Skin of body (tissue), 1 donor: ENCODE measurements at regions not wholly inside any gene's neighbourhood (a gene's known extent, or its start where the extent isn't known, plus 50 kb on each side); places are given as distances from the start of the nearest gene placed in this dataset.

ENCODE experiments used
- DNase-seq: peaks from one replicate; lab custom pipeline; 2025; lab: John Stamatoyannopoulos, UW

- DNase-seq = peak; percentile 89
These were observed 603.7 kb upstream of the CFAP20DC start for GRCh38 chr3:59653405-59654122.

DNA sequence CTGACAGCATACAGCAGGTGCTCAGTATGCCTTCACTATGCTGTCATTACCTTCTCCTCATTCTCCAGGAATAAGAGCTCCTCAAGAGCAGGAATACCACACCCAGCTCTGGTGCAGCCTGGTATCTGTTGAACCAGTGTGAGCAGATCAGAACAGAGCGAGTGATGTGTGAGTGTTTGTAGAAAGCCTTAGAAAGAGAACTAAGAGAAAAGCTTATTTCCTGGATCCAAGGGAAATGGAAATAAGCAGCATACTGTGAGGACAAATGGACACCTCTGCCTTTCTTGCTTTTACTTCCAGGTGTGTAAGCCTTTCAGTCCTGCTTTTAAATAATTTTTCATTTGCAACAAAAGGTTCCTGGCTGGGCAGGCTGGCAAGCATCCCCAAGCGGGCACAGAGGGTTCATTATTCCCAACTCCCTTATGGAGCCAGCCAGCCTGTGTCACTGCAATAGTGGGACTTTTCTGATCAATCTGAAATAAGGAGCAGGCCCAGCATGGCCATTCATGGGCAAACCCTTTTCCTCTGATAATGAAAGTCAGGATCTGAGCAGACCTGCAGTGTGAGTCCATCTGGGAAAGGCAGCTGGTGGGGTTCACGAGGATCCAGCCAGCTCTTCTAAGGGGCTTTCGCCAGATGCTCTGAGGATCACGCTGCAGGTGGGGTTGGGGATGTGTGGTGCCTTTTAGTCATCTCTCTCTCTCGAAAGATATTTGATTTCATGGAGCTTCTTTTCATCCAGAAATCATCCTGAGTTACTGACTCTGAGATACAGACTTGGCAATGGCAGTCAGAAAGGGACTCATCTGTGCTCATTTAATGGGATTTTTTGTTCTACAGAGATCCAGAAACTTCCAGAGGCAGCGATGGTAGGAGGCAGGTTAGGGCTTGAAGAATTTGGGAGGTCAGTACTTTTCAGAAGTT is 594.9 kb upstream of the CFAP20DC start:
- DNase-seq = no peak

GRCh38 chr3:59641169-59641899 is 591.5 kb upstream of the CFAP20DC start:
- DNase-seq = peak; percentile 52

GRCh38 chr3:59632760-59633573 is 583.1 kb upstream of the CFAP20DC start:
- DNase-seq = peak; percentile 89

- DNase-seq = no peak
These were observed 581.7 kb upstream of the CFAP20DC start for GRCh38 chr3:59631482-59631881.

DNA sequence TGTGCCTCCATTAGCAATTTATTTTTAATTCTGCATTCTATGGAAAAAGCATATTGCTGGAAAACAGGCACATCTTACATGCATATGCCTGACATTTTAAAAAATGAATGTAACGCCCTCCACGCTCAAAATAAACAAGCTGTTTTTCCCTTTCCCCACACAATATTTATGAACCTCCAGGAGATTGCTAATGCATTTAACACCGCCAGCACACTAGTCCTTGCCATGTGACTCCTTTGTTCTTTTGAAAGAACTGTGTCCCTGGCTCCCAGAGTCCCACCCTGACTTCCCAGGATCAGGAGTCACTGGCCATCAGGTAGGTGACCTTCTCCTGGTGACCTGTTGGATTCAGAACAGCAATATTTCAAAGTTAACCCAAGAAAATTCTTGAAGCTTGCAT is 571.2 kb upstream of the CFAP20DC start:
- no peak for DNase-seq

DNA sequence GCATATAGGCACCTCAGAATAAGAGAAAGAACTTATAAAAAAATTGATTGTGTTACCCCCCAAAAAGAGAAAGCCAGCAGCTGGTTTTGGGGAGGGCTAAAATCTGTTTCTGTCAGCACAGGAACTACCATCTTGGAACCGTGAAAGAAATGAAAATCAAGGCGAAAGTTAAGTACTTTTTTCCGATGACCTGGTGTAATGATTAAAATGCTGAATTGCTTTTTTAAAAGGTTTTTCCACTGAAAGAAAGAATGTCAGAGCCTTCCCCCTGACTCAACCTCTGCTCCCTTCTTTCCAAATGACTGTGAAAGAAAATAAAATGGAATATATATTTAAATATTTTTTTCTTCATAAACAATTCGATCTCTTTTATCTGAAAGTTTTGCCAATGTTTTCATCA is 570.5 kb upstream of the CFAP20DC start:
- no peak for DNase-seq

GRCh38 chr3:59612444-59612715 is 562.6 kb upstream of the CFAP20DC start:
- DNase-seq = no peak

DNA sequence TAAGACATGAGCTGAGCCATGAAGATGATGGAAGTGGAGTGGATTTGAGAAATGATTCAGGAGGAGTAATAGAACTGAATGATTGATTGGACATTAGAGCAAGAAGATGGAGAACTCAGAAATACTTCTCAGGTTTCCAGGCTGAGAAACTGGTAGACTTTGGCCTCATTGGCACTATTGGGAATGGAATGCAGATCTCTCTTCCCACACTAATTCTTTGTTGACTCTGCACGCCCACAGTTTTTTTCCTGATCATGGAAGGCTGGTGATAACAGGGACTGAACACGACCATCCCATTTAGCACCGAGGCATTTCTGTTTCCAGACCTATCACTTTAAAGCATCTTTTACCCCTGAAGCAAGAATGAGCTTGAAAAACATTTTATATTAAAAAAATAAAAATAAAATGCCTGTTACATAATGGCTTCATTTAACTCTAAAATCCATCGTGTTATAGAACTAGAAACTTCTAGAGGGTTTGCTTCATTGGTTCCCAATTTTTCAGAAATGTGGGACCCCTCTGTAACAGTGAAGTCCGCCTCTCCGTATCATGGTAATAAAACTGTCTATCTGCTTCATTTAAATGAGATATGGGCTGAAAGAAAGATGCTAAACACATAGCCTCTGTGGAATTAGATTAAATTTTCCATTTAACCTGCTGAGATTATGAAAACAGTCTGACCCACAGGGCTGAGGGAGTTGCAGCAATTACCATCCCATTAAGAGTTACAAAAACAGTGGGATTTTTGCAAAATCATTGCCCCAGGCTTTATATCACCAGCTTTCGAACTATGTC is 562.0 kb upstream of the CFAP20DC start:
- no peak for DNase-seq

- DNase-seq = peak; percentile 47
These were observed 560.0 kb upstream of the CFAP20DC start for GRCh38 chr3:59609657-59610348.

DNA sequence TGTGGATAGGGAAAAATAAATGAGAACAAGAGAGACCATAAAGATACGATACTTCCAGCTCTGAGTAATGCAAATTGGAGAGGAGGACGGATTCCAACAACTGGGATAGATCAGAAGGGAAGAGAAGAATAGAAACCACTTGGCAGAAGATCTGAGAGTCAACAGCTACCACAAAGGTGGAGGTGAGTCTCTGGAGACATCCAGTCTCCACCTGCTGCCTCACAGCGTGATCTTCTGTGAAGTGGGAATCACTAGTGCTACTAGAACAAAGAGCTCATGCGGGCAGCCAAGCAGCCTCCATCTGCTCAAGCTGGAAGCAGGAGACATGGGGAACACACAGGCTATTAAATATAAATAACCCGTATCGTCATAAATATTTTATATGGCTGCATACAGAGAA is 558.5 kb upstream of the CFAP20DC start:
- DNase-seq = no peak

DNA sequence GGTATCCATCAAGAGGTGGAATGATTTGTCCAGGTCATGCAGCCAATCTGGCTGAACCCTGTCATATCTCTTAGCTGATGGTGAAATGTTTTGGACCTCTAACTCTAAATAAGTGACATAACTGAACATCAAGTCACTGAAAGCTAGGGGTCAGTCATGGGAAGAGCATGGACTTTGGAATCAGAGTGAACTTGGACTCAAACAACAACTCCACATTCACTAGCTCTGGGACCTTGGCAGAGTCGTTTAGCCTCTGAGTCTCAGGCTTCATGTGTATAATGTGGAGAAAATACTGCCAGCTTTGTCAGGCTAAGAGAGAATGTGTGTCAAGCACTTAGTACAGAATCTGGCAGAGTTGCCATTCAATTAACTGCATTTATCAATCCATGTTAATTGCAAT is 557.8 kb upstream of the CFAP20DC start:
- DNase-seq = no peak

DNA sequence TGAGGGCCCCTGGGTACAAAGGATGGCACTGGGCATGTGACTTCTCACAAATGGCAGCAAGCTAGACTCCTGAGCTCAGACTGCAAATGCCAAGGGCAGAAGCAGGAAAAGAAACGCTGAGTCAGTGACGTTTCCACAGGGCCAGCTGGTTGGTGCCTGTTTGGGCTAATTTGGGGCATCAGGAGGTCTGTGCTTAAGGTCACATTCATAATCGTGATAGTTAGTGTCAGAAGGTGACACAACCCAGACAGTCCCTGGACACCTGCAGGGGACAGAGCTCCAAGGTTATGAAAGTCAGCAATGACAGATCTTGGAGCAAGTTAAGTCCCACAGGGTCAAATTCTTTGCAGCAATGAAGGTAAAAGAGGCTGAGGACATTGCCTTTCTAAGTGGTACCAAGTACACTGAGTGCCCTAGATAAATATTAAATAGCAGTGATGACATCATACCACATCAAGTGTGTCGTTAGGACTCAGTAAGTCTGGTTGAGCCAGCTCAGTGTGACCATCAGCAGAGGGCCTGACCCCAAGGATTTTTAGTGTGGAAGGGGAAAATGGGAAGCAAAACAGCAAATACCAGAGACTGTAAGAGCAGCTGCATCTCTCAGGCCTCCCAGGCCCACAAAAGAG is 556.9 kb upstream of the CFAP20DC start:
- DNase-seq = no peak

DNA sequence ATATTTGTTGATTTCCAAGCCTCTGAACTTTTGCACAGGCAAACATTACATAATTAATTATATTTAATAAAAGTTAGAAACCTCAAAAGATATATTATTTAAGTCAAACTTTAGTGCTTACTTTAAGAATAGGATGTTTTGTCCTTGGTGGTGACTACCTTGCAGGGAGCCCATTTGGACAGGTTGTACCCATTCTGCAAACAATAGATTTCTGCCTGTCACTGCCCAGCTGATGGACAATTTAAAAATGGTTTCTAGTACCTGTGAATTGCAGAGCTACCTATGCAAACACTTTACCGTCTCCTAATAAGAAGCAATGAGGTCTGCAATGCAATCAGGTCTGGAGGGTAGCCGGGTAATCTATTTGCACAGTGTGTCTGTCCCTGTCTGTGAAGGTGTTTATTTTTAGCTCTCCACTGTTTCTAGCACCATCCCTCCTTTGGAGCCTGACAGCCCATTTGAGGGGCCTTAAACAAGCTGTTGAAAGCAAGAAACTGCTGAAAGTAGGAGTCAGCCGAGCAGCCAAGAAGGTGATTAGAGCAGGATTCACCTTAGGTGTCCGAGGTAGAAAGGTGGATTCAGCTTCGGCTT is 556.2 kb upstream of the CFAP20DC start:
- DNase-seq = no peak

- no peak for DNase-seq
These were observed 555.5 kb upstream of the CFAP20DC start for GRCh38 chr3:59605318-59605717.

GRCh38 chr3:59601486-59601885 is 551.7 kb upstream of the CFAP20DC start:
- peak; percentile 48 for DNase-seq

GRCh38 chr3:59600631-59601030 is 550.8 kb upstream of the CFAP20DC start:
- DNase-seq = no peak

DNA sequence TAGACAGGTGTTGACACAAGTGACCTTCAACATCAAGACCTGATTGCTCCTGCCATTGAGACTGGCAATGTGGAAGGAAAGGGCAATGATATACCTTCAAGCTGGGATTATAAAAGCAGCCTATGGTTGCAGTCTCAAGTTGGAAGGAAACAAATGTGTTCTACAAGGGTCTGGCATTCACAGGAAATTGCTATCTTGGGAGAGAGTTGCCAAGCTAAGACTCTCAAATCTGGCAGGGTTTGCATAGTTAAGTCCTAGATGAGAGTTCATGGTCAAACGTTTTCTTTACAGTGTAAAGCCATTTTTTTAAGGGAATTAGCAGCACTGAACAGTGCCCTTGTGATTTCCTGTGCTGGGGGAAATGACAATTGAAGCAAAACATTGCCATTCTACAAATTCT is 546.9 kb upstream of the CFAP20DC start:
- no peak for DNase-seq

DNA sequence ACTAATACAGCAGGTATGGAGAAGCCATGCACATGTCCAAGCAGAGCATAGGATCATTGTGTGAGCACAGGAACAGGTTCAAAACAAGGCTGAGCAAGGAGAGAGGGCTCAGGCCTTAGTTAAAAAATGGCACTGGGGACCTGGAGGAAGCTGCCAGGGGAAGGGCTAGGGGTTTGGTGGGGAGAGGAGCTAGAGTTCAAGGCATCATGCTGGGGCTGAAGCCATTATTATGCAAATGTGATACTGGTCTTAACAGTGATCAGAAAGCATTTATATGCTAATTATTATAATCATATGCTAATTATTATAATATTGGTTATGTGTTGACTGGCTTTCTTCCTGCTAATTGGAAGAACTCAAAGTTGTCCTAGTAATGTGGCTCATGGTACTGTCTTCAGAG is 546.0 kb upstream of the CFAP20DC start:
- DNase-seq = no peak
